ENCODE measurements at regions not wholly inside any gene's neighbourhood (a gene's known extent, or its start where the extent isn't known, plus 50 kb on each side); places are given as distances from the start of the nearest gene placed in this dataset.
A peak's percentile ranks its signal among the peaks of the same experiment; 100 is the strongest.

DNA sequence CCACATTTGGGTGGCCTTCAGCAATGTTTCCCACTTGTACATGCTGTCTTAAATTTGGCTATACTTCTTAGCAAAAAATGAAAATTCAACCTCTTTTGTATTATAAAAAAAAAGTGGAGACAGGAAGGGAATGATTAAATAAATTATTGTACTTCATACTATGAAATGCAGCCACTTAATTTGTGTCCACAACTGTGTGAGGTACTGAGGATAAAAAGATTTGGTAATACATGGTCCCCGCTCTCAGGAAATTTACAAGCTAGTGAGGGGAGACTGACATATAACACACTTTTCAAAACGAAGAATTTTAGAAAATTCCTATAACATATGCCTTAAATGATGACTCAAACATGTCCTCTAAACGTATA lies 105.0 kb downstream of the HNRNPD start:
- Histone ChIP-seq H3K4me3 (ENCODE audit: insufficient read depth in 1 of 2, low read depth in 1 of 2, low read length in 2 of 2) (no peak overlapping the region), H3K23ac (ENCODE audit: low read length in 2 of 2) (no peak overlapping the region), H3K18ac (ENCODE audit: low read depth in 1 of 2, low read length in 2 of 2) (no peak overlapping the region), H2BK15ac (ENCODE audit: low read depth, poor library complexity, severe bottlenecking) (no peak overlapping the region), H3K14ac (ENCODE audit: low read length in 2 of 2) (no peak overlapping the region), H4K8ac (ENCODE audit: low read length) (no peak overlapping the region), H3K79me1 (replicated peaks; ENCODE audit: low read length, poor library complexity, severe bottlenecking) (no peaks in the 10 kb centered on the region), H3K9ac (ENCODE audit: low read length) (no peak overlapping the region), H2BK12ac (ENCODE audit: low read length in 2 of 2) (no peak overlapping the region), H2BK5ac (ENCODE audit: low read depth, low read length, poor library complexity, severe bottlenecking) (no peak overlapping the region), H2AFZ (ENCODE audit: low read depth, low read length) (no peak overlapping the region), H3K4me2 (ENCODE audit: low read length, poor library complexity, severe bottlenecking) (no peak overlapping the region), H4K91ac (ENCODE audit: low read length) (no peak overlapping the region), H3K36me3 (ENCODE audit: control insufficient read depth in 1 of 2, insufficient read depth in 2 of 2, low read depth in 1 of 2, low read length in 2 of 2) (no peaks in the 10 kb centered on the region), H2BK120ac (ENCODE audit: low read depth, low read length) (no peak overlapping the region), H3K9me3 (ENCODE audit: control insufficient read depth, low read length) (no peaks in the 10 kb centered on the region), H3K4me1 (ENCODE audit: control insufficient read depth, insufficient read depth, low read depth, low read length) (peaks cover 1% of the 10 kb centered on the region), H3K27me3 (ENCODE audit: control insufficient read depth in 1 of 2, insufficient read depth in 1 of 2, low read length in 2 of 2) (peaks cover 6 to 13% of the 10 kb centered on the region in 2 experiments), H3K27ac (ENCODE audit: low read length, poor library complexity, severe bottlenecking) (no peak overlapping the region), H2AK5ac (ENCODE audit: low read length, severe bottlenecking) (no peak overlapping the region), H3K4ac (ENCODE audit: low read depth in 1 of 2, low read length in 2 of 2) (no peak overlapping the region)
- WGBS = 53% methylated on average over 3 of the region's 3 CpGs
- no peak for DNase-seq

DNA sequence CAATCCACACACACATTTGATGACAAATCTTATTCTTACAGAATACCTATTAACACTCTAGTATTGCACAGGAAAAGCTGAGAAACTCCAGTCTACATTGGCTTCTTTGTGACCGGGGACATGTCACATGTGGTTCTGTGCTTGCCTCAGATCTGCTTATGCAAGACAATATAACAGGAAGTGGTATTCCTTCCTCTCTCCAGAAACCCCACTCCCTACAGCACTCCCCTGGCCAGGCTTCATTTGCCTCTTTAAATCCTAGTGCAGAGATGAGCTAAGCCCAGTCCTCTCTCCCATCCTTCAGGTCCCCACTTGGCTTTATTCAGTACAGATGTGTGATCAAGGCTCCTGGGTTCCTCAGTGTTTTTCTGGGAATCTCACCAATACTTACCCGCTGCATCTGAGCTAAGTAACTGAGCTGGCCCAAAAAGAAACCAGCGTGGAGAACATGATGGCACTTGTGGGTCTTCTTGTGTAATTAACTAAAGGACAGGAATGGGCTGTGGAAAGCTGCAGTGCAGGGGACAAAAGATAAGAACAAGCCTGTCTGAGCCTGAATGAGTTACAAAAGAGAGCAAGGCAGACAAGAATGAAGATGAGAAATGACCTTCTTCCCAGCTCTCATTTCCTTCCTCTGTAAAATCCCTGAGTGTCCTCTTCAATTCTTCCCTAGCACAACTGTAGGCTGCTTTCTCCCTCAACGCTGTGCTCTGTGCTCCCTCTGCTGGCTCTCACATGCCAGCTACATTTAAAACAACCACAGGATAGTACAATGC lies 105.6 kb downstream of the HNRNPD start:
- no peak overlapping the region for H3K23ac ChIP-seq (ENCODE audit: low read length in 2 of 2)
- H2AK5ac ChIP-seq (ENCODE audit: low read length, severe bottlenecking) = no peak overlapping the region
- H3K18ac ChIP-seq (ENCODE audit: low read depth in 1 of 2, low read length in 2 of 2) = no peak overlapping the region
- H3K4me2 ChIP-seq (ENCODE audit: low read length, poor library complexity, severe bottlenecking) = no peak overlapping the region
- H2BK12ac ChIP-seq (ENCODE audit: low read length in 2 of 2) = no peak overlapping the region
- H3K14ac ChIP-seq (ENCODE audit: low read length in 2 of 2) = no peak overlapping the region
- H4K91ac ChIP-seq (ENCODE audit: low read length) = no peak overlapping the region
- no peak overlapping the region for H3K4me3 ChIP-seq (ENCODE audit: insufficient read depth in 1 of 2, low read depth in 1 of 2, low read length in 2 of 2)
- H3K36me3 ChIP-seq (ENCODE audit: control insufficient read depth in 1 of 2, insufficient read depth in 2 of 2, low read depth in 1 of 2, low read length in 2 of 2) = no peaks in the 10 kb centered on the region
- no peaks in the 10 kb centered on the region for H3K79me1 ChIP-seq (replicated peaks; ENCODE audit: low read length, poor library complexity, severe bottlenecking)
- DNase-seq = peak; percentile 60
- no peak overlapping the region for H2AFZ ChIP-seq (ENCODE audit: low read depth, low read length)
- no peak overlapping the region for H3K4ac ChIP-seq (ENCODE audit: low read depth in 1 of 2, low read length in 2 of 2)
- H3K9me3 ChIP-seq (ENCODE audit: control insufficient read depth, low read length) = no peaks in the 10 kb centered on the region
- no peak overlapping the region for H3K27ac ChIP-seq (ENCODE audit: low read length, poor library complexity, severe bottlenecking)
- no peak overlapping the region for H2BK120ac ChIP-seq (ENCODE audit: low read depth, low read length)
- peaks cover 6 to 13% of the 10 kb centered on the region in 2 experiments for H3K27me3 ChIP-seq (ENCODE audit: control insufficient read depth in 1 of 2, insufficient read depth in 1 of 2, low read length in 2 of 2)
- peak overlapping the region; percentile 2 for H3K9ac ChIP-seq (ENCODE audit: low read length)
- H2BK15ac ChIP-seq (ENCODE audit: low read depth, poor library complexity, severe bottlenecking) = no peak overlapping the region
- no peak overlapping the region for H2BK5ac ChIP-seq (ENCODE audit: low read depth, low read length, poor library complexity, severe bottlenecking)
- WGBS = 63% methylated on average over 4 of the region's 4 CpGs
- peaks cover 1% of the 10 kb centered on the region for H3K4me1 ChIP-seq (ENCODE audit: control insufficient read depth, insufficient read depth, low read depth, low read length)
- no peak overlapping the region for H4K8ac ChIP-seq (ENCODE audit: low read length)

DNA sequence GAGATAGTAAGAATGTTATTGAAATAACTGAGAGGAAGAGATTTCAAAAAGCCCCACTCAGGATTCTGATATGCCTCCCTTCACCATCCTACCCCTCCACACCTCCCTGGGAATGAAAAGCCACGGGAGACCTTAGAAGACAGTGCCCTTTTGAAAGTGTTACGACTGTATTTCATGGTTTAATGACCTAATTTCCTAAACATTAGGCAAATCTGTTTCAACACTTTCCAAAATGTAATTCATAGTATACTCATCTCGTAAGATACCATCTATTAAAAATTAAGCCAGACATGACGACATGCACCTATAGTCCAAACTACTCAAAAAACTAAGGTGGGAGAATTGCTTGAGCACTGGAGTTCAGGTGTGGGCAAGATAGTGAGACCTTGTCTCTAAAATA lies 106.3 kb downstream of the HNRNPD start:
- 72% methylated on average over 3 of the region's 4 CpGs for WGBS
- no peak overlapping the region for H3K9ac ChIP-seq (ENCODE audit: low read length)
- H3K27me3 ChIP-seq (ENCODE audit: control insufficient read depth in 1 of 2, insufficient read depth in 1 of 2, low read length in 2 of 2) = peaks cover 5 to 9% of the 10 kb centered on the region in 2 experiments
- H2BK5ac ChIP-seq (ENCODE audit: low read depth, low read length, poor library complexity, severe bottlenecking) = no peak overlapping the region
- H3K79me1 ChIP-seq (replicated peaks; ENCODE audit: low read length, poor library complexity, severe bottlenecking) = no peaks in the 10 kb centered on the region
- H3K4me3 ChIP-seq (ENCODE audit: insufficient read depth in 1 of 2, low read depth in 1 of 2, low read length in 2 of 2) = no peak overlapping the region
- no peak overlapping the region for H4K91ac ChIP-seq (ENCODE audit: low read length)
- no peak overlapping the region for H2AK5ac ChIP-seq (ENCODE audit: low read length, severe bottlenecking)
- H3K9me3 ChIP-seq (ENCODE audit: control insufficient read depth, low read length) = no peaks in the 10 kb centered on the region
- no peaks in the 10 kb centered on the region for H3K36me3 ChIP-seq (ENCODE audit: control insufficient read depth in 1 of 2, insufficient read depth in 2 of 2, low read depth in 1 of 2, low read length in 2 of 2)
- no peak overlapping the region for H2BK12ac ChIP-seq (ENCODE audit: low read length in 2 of 2)
- H2BK120ac ChIP-seq (ENCODE audit: low read depth, low read length) = no peak overlapping the region
- H3K18ac ChIP-seq (ENCODE audit: low read depth in 1 of 2, low read length in 2 of 2) = no peak overlapping the region
- no peak overlapping the region for H3K14ac ChIP-seq (ENCODE audit: low read length in 2 of 2)
- no peak overlapping the region for H3K27ac ChIP-seq (ENCODE audit: low read length, poor library complexity, severe bottlenecking)
- peaks cover 1% of the 10 kb centered on the region for H3K4me1 ChIP-seq (ENCODE audit: control insufficient read depth, insufficient read depth, low read depth, low read length)
- H3K23ac ChIP-seq (ENCODE audit: low read length in 2 of 2) = no peak overlapping the region
- H3K4ac ChIP-seq (ENCODE audit: low read depth in 1 of 2, low read length in 2 of 2) = no peak overlapping the region
- no peak overlapping the region for H2AFZ ChIP-seq (ENCODE audit: low read depth, low read length)
- no peak overlapping the region for H3K4me2 ChIP-seq (ENCODE audit: low read length, poor library complexity, severe bottlenecking)
- no peak overlapping the region for H2BK15ac ChIP-seq (ENCODE audit: low read depth, poor library complexity, severe bottlenecking)
- DNase-seq = no peak
- no peak overlapping the region for H4K8ac ChIP-seq (ENCODE audit: low read length)

DNA sequence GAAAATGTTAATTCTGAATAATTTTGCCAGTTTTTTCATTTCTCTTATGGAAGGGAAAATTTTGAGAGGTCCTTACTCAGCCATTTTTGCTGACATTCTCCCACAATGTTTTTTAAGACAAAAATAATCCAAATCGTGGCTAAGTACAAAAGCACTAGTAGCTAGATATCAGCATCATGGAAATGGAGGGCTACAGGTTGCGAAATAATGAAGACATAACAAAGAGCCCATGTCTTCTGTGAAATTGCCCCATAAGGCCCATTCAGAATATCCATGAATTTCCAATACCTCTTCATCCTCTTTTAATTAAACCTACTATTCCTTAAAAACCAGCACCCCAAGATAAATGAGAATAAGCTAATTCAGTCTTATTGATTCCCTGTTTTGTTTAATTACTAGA lies 107.4 kb downstream of the HNRNPD start:
- H2AFZ ChIP-seq (ENCODE audit: low read depth, low read length) = no peak overlapping the region
- peaks cover 0 to 4% of the 10 kb centered on the region in 2 experiments for H3K27me3 ChIP-seq (ENCODE audit: control insufficient read depth in 1 of 2, insufficient read depth in 1 of 2, low read length in 2 of 2)
- H4K91ac ChIP-seq (ENCODE audit: low read length) = no peak overlapping the region
- H3K9ac ChIP-seq (ENCODE audit: low read length) = no peak overlapping the region
- no peak overlapping the region for H2AK5ac ChIP-seq (ENCODE audit: low read length, severe bottlenecking)
- H3K23ac ChIP-seq (ENCODE audit: low read length in 2 of 2) = no peak overlapping the region
- H3K4ac ChIP-seq (ENCODE audit: low read depth in 1 of 2, low read length in 2 of 2) = no peak overlapping the region
- H3K9me3 ChIP-seq (ENCODE audit: control insufficient read depth, low read length) = no peaks in the 10 kb centered on the region
- no peaks in the 10 kb centered on the region for H3K36me3 ChIP-seq (ENCODE audit: control insufficient read depth in 1 of 2, insufficient read depth in 2 of 2, low read depth in 1 of 2, low read length in 2 of 2)
- H3K4me2 ChIP-seq (ENCODE audit: low read length, poor library complexity, severe bottlenecking) = no peak overlapping the region
- no peak overlapping the region for H3K14ac ChIP-seq (ENCODE audit: low read length in 2 of 2)
- no peak overlapping the region for H2BK5ac ChIP-seq (ENCODE audit: low read depth, low read length, poor library complexity, severe bottlenecking)
- no peak for DNase-seq
- no peak overlapping the region for H3K4me3 ChIP-seq (ENCODE audit: insufficient read depth in 1 of 2, low read depth in 1 of 2, low read length in 2 of 2)
- H2BK12ac ChIP-seq (ENCODE audit: low read length in 2 of 2) = no peak overlapping the region
- no peak overlapping the region for H2BK120ac ChIP-seq (ENCODE audit: low read depth, low read length)
- no peak overlapping the region for H2BK15ac ChIP-seq (ENCODE audit: low read depth, poor library complexity, severe bottlenecking)
- WGBS = 55% methylated on average over 2 of the region's 2 CpGs
- no peak overlapping the region for H3K18ac ChIP-seq (ENCODE audit: low read depth in 1 of 2, low read length in 2 of 2)
- H3K4me1 ChIP-seq (ENCODE audit: control insufficient read depth, insufficient read depth, low read depth, low read length) = no peaks in the 10 kb centered on the region
- H3K79me1 ChIP-seq (replicated peaks; ENCODE audit: low read length, poor library complexity, severe bottlenecking) = no peaks in the 10 kb centered on the region
- no peak overlapping the region for H3K27ac ChIP-seq (ENCODE audit: low read length, poor library complexity, severe bottlenecking)
- H4K8ac ChIP-seq (ENCODE audit: low read length) = no peak overlapping the region

Measured in mesenchymal stem cell (in vitro differentiated cells and primary cell).